Activated T-helper 1 cell treated with anti-CD3 and anti-CD28 coated beads, Interleukin-12 subunit alpha, Interleukin-12 subunit beta, Interleukin-2, Interleukin-4 antibody, amounts not matched to agents 30 ng/mL and 10 ng/mL and 1 ng/mL, durations not matched to agents 14 hours and 24 hours and 36 hours (primary cell): ENCODE measurements at regions not wholly inside any gene's neighbourhood (a gene's known extent, or its start where the extent isn't known, plus 50 kb on each side); places are given as distances from the start of the nearest gene placed in this dataset.

Experiments
- DNase-seq: peaks from one replicate; pipeline ENCODE4 v3.0.0; 2021; ENCODE audit warnings: low spot score
- H3K27ac Mint-ChIP-seq: one replicate; pipeline ENCODE4 v1.8.0; 2021; ENCODE audit warnings: mild to moderate bottlenecking, mixed read lengths
- H3K27me3 Mint-ChIP-seq: one replicate; pipeline ENCODE4 v1.8.0; 2022; ENCODE audit warnings: mild to moderate bottlenecking, moderate library complexity, mixed read lengths; ENCODE audit not compliant: insufficient read depth
- H3K36me3 Mint-ChIP-seq: one replicate; pipeline ENCODE4 v1.8.0; 2021; ENCODE audit warnings: low read depth, mixed read lengths
- H3K4me1 Mint-ChIP-seq: one replicate; pipeline ENCODE4 v1.8.0; 2021; ENCODE audit warnings: low read depth, mixed read lengths
- H3K4me3 Mint-ChIP-seq: one replicate; pipeline ENCODE4 v1.8.0; 2021; ENCODE audit warnings: mild to moderate bottlenecking, moderate library complexity, mixed read lengths
- H3K9me3 Mint-ChIP-seq: one replicate; pipeline ENCODE4 v1.8.0; 2021; ENCODE audit warnings: mixed read lengths
- intact Hi-C: fragments of 100-400 bp; cut with micrococcal nuclease; formaldehyde crosslinking; loops from one replicate; pipeline ENCODE4 v1.15.1; 2024

GRCh38 chr5:124373883-124374282 is 372.6 kb downstream of the ZNF608 start:
- Mint-ChIP-seq H3K4me3 (no peak overlapping the region), H3K9me3 (peaks cover 5% of the 10 kb centered on the region), H3K36me3 (no peaks in the 10 kb centered on the region), H3K27ac (no peak overlapping the region), H3K4me1 (no peaks in the 10 kb centered on the region), H3K27me3 (no peaks in the 10 kb centered on the region)
- DNase-seq = no peak
- intact Hi-C loops = no loop called here

DNA sequence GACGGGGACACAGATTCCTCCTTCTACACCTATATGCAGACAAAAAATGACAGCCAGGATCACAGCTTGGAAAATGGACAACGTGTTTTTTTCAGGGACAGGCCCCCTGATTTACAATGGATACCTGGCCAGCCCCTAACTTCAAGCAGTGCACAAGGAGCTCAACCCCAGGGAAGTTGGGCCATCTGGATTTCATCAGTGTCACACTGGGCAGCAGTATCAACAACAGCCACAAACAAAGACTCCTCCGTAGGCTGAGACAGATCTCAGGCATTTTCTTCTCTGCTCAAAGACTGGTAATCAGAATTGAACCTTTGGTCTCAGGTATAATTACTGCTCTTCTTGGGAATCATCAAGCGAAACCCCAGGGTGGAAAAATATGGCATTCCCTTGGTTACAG is 374.0 kb downstream of the ZNF608 start:
- no peaks in the 10 kb centered on the region for H3K27me3 Mint-ChIP-seq
- intact Hi-C loops = no loop called here
- no peaks in the 10 kb centered on the region for H3K36me3 Mint-ChIP-seq
- DNase-seq = no peak
- no peaks in the 10 kb centered on the region for H3K4me1 Mint-ChIP-seq
- H3K9me3 Mint-ChIP-seq = peaks cover 5% of the 10 kb centered on the region
- no peak overlapping the region for H3K27ac Mint-ChIP-seq
- no peak overlapping the region for H3K4me3 Mint-ChIP-seq

DNA sequence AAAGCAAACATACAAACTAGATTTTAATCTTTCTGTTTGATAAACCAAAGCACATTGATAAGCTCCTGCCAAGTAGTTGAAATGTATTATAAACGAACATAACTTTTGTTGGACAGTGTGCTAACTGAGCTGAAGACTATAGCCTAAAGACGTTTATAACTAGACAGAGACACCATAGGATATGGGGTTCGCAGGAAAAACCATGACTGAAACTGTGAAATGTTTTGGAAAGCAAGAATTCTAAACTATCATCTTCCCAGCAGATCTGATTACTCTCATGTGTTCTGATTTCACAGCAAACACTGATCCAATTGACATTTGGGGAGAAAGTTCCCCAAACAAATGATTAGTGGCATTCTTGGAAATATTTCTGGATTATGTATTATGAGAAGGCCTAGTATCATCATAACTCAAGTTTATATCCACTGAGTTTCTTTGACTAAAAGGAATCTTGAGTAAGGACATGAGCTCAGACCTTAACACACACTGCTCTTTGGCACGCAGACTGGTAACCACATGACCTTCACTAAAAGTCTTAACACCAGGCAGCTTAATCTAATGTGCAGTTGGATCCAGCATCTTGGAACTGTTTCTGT is 375.2 kb downstream of the ZNF608 start:
- intact Hi-C loops = no loop called here
- Mint-ChIP-seq H3K36me3 (no peaks in the 10 kb centered on the region), H3K27ac (no peak overlapping the region), H3K4me1 (no peaks in the 10 kb centered on the region), H3K27me3 (no peaks in the 10 kb centered on the region), H3K4me3 (no peak overlapping the region), H3K9me3 (peaks cover 5% of the 10 kb centered on the region)
- DNase-seq = no peak

DNA sequence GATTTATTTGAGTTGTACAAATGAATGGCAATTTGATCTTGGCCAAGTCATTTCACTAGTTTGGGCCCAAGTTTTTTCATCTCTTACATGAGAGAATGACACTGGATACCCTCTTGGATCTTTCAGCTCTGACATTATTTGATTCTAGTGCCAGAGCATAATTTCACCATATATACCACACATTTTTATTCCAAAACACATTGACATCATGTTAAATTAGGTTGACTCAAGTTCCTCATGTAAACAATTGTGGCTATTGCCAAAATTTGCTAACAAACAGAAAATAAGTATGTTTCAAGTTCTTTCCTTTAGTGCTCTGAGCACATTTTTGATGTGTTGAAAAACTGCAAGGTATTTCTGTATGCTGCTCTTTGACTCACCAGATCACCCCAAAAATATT is 375.8 kb downstream of the ZNF608 start:
- intact Hi-C loops = no loop called here
- Mint-ChIP-seq H3K36me3 (no peaks in the 10 kb centered on the region), H3K9me3 (peaks cover 5% of the 10 kb centered on the region), H3K27me3 (no peaks in the 10 kb centered on the region), H3K4me1 (no peaks in the 10 kb centered on the region), H3K4me3 (no peak overlapping the region), H3K27ac (no peak overlapping the region)
- no peak for DNase-seq

DNA sequence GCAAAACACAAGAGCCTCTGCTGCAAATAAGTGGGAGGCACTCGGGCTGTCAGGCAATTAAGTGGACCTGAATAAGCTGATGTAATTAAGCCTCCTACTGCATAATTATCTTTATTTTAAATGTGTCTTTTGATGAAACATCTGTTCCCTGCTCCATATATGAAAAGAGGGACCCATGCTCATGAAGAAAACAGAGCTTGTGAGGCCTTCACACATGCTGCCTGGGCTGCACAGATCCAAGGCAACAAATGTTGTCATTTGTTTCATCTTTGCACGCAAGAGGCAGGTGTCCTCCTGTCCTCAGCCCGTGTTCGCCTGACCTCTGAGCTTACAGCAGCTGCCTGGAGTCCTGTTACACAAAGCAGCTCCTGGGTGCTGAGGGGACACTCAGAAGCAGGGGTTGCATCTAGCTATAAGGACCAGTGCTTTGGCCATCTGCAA is 381.1 kb downstream of the ZNF608 start:
- no peaks in the 10 kb centered on the region for H3K36me3 Mint-ChIP-seq
- no peak overlapping the region for H3K4me3 Mint-ChIP-seq
- H3K27ac Mint-ChIP-seq = no peak overlapping the region
- no peaks in the 10 kb centered on the region for H3K27me3 Mint-ChIP-seq
- H3K4me1 Mint-ChIP-seq = no peaks in the 10 kb centered on the region
- intact Hi-C loops = no loop called here
- no peak for DNase-seq
- peaks cover 8% of the 10 kb centered on the region for H3K9me3 Mint-ChIP-seq

- no peak for DNase-seq
- H3K9me3 Mint-ChIP-seq = peaks cover 14% of the 10 kb centered on the region
- H3K4me3 Mint-ChIP-seq = no peak overlapping the region
- intact Hi-C loops = no loop called here
- no peak overlapping the region for H3K27ac Mint-ChIP-seq
- H3K36me3 Mint-ChIP-seq = no peaks in the 10 kb centered on the region
- H3K27me3 Mint-ChIP-seq = no peaks in the 10 kb centered on the region
- H3K4me1 Mint-ChIP-seq = no peaks in the 10 kb centered on the region
Measured at GRCh38 chr5:124355928-124356327, 390.5 kb downstream of the ZNF608 start.

GRCh38 chr5:124353016-124353415 is 393.4 kb downstream of the ZNF608 start:
- Mint-ChIP-seq H3K4me1 (no peaks in the 10 kb centered on the region), H3K27ac (no peak overlapping the region), H3K9me3 (peaks cover 8% of the 10 kb centered on the region), H3K4me3 (no peak overlapping the region), H3K27me3 (no peaks in the 10 kb centered on the region), H3K36me3 (no peaks in the 10 kb centered on the region)
- DNase-seq = no peak
- intact Hi-C loops = no loop called here

- Mint-ChIP-seq H3K27me3 (no peaks in the 10 kb centered on the region), H3K36me3 (no peaks in the 10 kb centered on the region), H3K27ac (no peak overlapping the region), H3K4me3 (no peak overlapping the region), H3K9me3 (peaks cover 6% of the 10 kb centered on the region), H3K4me1 (no peaks in the 10 kb centered on the region)
- intact Hi-C loops = no loop called here
- no peak for DNase-seq
Measured at GRCh38 chr5:124352312-124352711, 394.1 kb downstream of the ZNF608 start.

DNA sequence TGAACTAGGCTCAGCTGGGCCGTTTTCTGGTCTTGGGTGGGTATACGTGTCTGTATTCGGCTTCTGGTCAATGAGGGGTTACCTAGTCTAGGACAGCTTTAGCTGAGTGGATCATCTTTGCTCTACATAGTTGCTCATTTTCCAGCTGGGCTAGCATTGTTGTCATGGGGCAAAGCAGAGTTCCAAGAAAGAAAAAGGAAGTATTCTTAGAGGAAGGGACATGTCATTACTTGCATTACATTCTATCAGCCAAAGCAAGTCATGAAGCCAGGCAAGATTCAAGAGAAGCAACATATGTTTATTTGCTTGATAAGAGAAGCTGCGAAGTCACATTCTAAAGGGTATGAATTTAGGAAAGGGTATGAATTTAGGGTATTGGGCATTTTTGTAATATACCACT is 396.5 kb downstream of the ZNF608 start:
- Mint-ChIP-seq H3K27me3 (no peaks in the 10 kb centered on the region), H3K9me3 (peaks cover 4% of the 10 kb centered on the region), H3K4me3 (no peak overlapping the region), H3K36me3 (no peaks in the 10 kb centered on the region), H3K27ac (no peak overlapping the region), H3K4me1 (no peaks in the 10 kb centered on the region)
- intact Hi-C loops = no loop called here
- no peak for DNase-seq

DNA sequence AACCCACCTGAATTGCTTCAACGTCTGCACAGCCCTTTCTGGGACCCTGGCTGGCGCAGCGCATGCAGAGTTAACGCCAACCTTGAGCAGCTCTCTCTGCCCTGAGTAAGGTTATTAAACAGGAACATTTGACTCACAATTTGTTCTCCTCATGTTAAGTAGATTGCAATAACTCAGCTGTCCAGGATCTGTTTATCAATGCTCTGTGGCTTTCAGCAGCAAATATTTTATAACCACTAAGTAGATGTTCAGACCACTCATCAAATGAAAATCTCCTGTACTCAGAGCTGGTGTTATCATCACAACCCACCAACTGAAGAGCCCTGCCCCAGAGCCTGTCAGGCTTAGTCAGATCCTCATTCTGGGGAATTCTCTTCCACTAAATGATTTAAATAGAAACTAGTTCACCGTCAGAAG is 403.0 kb downstream of the ZNF608 start:
- Mint-ChIP-seq H3K36me3 (no peaks in the 10 kb centered on the region), H3K27ac (no peak overlapping the region), H3K4me1 (no peaks in the 10 kb centered on the region), H3K4me3 (no peak overlapping the region), H3K27me3 (no peaks in the 10 kb centered on the region), H3K9me3 (no peaks in the 10 kb centered on the region)
- DNase-seq = no peak
- intact Hi-C loops = no loop called here

GRCh38 chr5:124342986-124343385 is 403.5 kb downstream of the ZNF608 start:
- no peaks in the 10 kb centered on the region for H3K9me3 Mint-ChIP-seq
- intact Hi-C loops = no loop called here
- no peak overlapping the region for H3K4me3 Mint-ChIP-seq
- DNase-seq = no peak
- no peak overlapping the region for H3K27ac Mint-ChIP-seq
- no peaks in the 10 kb centered on the region for H3K36me3 Mint-ChIP-seq
- no peaks in the 10 kb centered on the region for H3K4me1 Mint-ChIP-seq
- H3K27me3 Mint-ChIP-seq = no peaks in the 10 kb centered on the region

DNA sequence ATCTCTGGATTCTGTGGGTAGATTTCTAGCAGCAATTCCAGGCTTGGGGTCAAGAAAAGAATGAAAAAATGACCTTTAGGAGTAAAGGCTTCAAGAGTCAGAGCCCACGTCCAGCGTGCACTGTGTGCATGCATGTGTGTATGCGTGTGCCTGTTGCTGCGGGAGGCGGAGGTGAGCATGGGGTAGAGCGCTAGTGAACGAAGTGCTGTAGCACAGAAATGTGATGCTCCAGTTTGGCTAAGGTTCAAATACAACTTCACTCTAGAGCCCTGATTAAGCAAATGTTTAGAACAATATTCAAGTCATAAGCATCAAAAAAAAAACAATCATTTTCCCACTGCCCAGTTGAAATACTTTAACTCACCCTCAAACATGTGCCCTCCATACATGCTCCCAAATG is 403.9 kb downstream of the ZNF608 start:
- no peaks in the 10 kb centered on the region for H3K4me1 Mint-ChIP-seq
- DNase-seq = no peak
- intact Hi-C loops = no loop called here
- no peak overlapping the region for H3K27ac Mint-ChIP-seq
- no peaks in the 10 kb centered on the region for H3K36me3 Mint-ChIP-seq
- no peak overlapping the region for H3K4me3 Mint-ChIP-seq
- no peaks in the 10 kb centered on the region for H3K27me3 Mint-ChIP-seq
- H3K9me3 Mint-ChIP-seq = no peaks in the 10 kb centered on the region

- DNase-seq = no peak
- no peaks in the 10 kb centered on the region for H3K27me3 Mint-ChIP-seq
- H3K4me1 Mint-ChIP-seq = no peaks in the 10 kb centered on the region
- no peak overlapping the region for H3K4me3 Mint-ChIP-seq
- no peaks in the 10 kb centered on the region for H3K36me3 Mint-ChIP-seq
- intact Hi-C loops = no loop called here
- H3K27ac Mint-ChIP-seq = no peak overlapping the region
- no peaks in the 10 kb centered on the region for H3K9me3 Mint-ChIP-seq
Measured at GRCh38 chr5:124342027-124342471, 404.4 kb downstream of the ZNF608 start.
